GM12873 (cell line): ENCODE measurements at regions not wholly inside any gene's neighbourhood (a gene's known extent, or its start where the extent isn't known, plus 50 kb on each side); places are given as distances from the start of the nearest gene placed in this dataset.

Experiments used
- TF ChIP-seq, protein P1 (sequence below): IDR thresholded peaks from 2 replicates; pipeline ENCODE4 v1.5.1; 2012; ENCODE audit warnings: low read depth, mild to moderate bottlenecking, moderate library complexity, low read length, control low read depth; ENCODE audit not compliant: insufficient read depth; ENCODE audit errors: missing control alignments

DNA sequence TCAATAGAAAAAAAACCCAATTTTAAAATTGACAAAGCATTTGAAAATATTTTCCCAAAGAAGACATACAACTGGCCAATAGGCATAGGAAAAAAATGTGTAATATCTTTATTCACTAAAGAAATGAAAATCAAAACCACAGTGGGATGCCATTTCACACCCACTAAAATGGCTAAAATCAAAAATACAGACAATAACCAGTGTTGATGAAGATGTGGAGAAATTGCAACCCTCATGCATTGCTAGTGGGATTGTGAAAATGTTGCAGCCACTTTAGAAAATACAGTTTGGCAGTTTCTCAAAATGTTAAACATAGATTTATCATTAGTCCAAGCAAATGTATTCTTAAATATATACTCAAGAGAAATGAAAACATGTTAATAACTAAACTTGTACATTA is 315.1 kb upstream of the GPR149 start:
- TF ChIP-seq, protein P1, sequence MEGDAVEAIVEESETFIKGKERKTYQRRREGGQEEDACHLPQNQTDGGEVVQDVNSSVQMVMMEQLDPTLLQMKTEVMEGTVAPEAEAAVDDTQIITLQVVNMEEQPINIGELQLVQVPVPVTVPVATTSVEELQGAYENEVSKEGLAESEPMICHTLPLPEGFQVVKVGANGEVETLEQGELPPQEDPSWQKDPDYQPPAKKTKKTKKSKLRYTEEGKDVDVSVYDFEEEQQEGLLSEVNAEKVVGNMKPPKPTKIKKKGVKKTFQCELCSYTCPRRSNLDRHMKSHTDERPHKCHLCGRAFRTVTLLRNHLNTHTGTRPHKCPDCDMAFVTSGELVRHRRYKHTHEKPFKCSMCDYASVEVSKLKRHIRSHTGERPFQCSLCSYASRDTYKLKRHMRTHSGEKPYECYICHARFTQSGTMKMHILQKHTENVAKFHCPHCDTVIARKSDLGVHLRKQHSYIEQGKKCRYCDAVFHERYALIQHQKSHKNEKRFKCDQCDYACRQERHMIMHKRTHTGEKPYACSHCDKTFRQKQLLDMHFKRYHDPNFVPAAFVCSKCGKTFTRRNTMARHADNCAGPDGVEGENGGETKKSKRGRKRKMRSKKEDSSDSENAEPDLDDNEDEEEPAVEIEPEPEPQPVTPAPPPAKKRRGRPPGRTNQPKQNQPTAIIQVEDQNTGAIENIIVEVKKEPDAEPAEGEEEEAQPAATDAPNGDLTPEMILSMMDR: no peak

DNA sequence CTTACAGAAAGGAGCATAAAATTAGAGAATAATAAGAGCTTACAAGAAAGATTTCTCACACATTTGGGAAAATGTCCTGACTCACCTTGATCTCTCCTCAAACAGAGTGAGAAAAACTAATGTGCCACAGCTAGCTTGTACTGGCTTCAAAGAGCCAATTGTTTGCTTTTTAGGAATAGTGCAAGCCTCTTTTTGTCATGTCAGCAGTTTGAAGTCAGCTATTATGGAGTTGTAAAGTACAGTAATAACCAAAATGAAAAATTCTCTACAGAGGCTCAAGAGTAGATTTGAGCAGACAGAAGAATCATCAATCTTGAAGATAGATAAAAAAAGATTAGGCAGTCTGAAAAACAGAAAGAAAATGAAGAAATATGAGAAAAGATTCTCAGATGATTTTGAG is 313.4 kb upstream of the GPR149 start:
- TF ChIP-seq, protein P1: no peak

DNA sequence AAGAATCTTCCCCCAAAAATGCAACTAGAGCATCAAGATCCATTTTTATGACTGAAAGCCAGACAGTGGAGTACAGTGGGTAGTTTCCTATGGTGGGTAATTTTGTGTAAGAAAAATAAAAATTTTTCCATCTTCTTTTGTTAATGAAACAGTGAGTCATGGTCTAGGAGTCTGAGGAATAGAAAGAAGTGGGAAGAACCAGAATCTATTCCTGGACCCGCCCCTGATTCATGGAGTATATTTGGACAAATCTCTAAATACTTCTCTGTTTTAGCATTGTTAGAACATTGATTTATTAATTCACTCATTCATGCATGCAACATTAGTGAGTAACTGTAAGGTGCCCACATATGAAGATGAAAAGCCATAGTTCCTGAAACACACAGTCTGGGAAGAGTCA is 304.5 kb upstream of the GPR149 start:
- TF ChIP-seq, protein P1: no peak

DNA sequence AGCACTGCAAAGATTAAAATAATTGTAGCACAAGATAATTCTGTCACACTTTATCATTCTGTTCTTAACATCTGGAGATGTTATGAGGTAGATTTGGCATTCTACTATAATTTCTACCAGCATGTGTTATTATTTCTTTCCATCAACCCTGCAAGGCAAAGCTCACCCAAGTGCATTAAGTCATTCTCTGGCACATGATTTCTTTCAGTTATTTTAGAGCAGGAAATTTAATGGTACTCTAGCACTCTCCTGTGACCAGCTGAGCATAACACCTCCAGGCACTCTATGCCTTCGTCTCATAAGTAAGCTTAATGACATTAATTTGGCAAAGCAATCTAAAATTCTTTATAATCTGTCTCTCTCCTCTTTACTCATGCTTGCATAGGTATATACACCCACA is 300.2 kb upstream of the GPR149 start:
- TF ChIP-seq, protein P1: no peak

DNA sequence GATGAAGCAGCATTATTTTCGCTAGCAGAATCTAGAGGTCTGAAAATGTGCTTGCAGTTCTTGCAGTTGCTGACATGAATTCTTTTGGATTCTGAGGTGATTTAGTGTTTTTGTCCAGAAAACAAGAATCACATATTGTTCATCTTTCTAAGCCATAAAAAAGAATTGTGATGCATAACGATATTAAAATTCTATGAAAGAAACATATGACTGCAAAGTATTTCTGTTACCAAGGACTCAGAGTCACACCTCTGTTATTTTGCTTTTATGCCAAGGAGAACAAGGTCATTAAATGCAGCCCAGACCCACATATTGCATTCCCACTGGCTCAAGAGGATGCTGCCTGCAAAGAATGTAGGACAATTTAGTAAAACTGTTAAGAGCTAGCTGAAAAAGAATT is 299.8 kb upstream of the GPR149 start:
- TF ChIP-seq, protein P1: no peak

DNA sequence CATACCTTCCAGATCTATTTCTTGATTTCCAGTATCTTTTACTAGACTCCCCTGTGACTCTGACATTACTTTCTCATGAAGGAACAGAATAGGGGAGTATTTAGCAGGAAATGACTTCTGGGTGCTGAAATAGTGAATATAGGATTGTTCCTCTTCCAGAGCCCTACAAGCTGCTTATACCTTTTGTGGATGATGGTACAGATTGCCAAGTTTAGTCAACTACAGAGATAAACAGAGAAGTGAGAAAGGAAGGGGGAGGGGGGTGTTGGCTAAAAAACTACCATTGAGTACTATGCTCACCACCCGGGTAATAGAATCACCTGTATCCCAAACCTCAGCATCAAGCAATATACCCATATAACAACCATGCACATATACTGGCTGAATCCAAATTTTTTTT is 298.3 kb upstream of the GPR149 start:
- TF ChIP-seq, protein P1: no peak

DNA sequence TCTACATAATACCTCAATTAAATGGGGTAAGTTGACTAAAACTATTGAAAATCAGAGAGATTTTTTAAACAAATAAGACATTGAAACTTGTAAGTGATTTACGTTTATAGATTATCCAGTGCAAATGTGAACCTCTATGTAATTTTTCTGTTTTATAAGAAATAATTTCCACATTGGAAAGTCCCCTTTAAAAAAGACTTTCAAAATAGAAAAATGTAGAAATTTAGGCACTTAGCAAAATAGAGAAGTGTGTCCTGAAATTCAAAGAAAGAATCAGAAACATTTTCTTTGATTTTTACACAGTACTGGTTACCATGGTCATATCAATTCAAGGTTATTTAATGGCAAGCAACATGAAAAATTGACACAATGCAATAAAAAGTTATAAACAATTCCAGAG is 290.9 kb upstream of the GPR149 start:
- TF ChIP-seq, protein P1: no peak
